SU-DHL-6 (cell line): ENCODE measurements at regions not wholly inside any gene's neighbourhood (a gene's known extent, or its start where the extent isn't known, plus 50 kb on each side); places are given as distances from the start of the nearest gene placed in this dataset.

Experiments used
- H2AFZ ChIP-seq: fragments of 200-600 bp; sonication (generic); 2 replicates; pipeline ENCODE4 v1.6.1; 2014; ENCODE audit warnings: low read depth, mild to moderate bottlenecking, moderate library complexity, mixed read lengths, antibody characterized with exemption, low read length; ENCODE audit not compliant: severe bottlenecking
- H3F3A ChIP-seq: fragments of 200-600 bp; shearing (Covaris generic); 2 replicates; pipeline ENCODE4 v1.6.0; 2016; ENCODE audit warnings: antibody characterized with exemption, mild to moderate bottlenecking; ENCODE audit not compliant: insufficient read depth
- H3K27ac ChIP-seq: fragments of 200-600 bp; sonication (generic); 2 replicates; pipeline ENCODE4 v1.5.1; 2016; ENCODE audit warnings: low read depth, mild to moderate bottlenecking, low read length, moderate library complexity, mixed read lengths
- H3K27me3 ChIP-seq: fragments of 200-600 bp; sonication (generic), shearing (Covaris generic); 2 replicates; pipeline ENCODE4 v1.6.0; 2014; ENCODE audit warnings: mild to moderate bottlenecking, low read length
- H3K36me3 ChIP-seq: fragments of 200-600 bp; sonication (generic); 2 replicates; pipeline ENCODE4 v1.6.1; 2014; ENCODE audit warnings: mild to moderate bottlenecking, low read length, mixed read lengths
- H3K4me2 ChIP-seq: fragments of 300-600, 200-600 bp; shearing (Covaris generic), sonication (generic); 2 replicates; pipeline ENCODE4 v1.6.0; 2014; ENCODE audit warnings: low read length, low read depth, mild to moderate bottlenecking; ENCODE audit not compliant: poor library complexity, severe bottlenecking
- H3K4me3 ChIP-seq: fragments of 200-600 bp; sonication (generic); 2 replicates; pipeline ENCODE4 v1.5.1; 2014; ENCODE audit warnings: antibody characterized with exemption, low read length, mild to moderate bottlenecking, mixed read lengths; ENCODE audit not compliant: insufficient read depth, poor library complexity, severe bottlenecking
- H3K79me2 ChIP-seq: fragments of 200-600 bp; sonication (generic); 2 replicates; pipeline ENCODE4 v1.6.1; 2014; ENCODE audit warnings: mild to moderate bottlenecking, low read length, moderate library complexity; ENCODE audit not compliant: insufficient read depth
- H3K9ac ChIP-seq: fragments of 200-600 bp; sonication (generic); 2 replicates; pipeline ENCODE4 v1.7.0; 2014; ENCODE audit warnings: mild to moderate bottlenecking, low read length
- H3K9me2 ChIP-seq: fragments of 200-600 bp; sonication (generic); replicated peaks from 2 replicates; pipeline ENCODE4 v1.6.1; 2014; ENCODE audit warnings: low read length; ENCODE audit not compliant: insufficient read depth
- H3K9me3 ChIP-seq: fragments of 200-600 bp; sonication (generic); 2 replicates; pipeline ENCODE4 v1.6.1; 2014; ENCODE audit warnings: low read length, mixed read lengths; ENCODE audit not compliant: insufficient read depth
- H4K20me1 ChIP-seq: fragments of 200-600 bp; sonication (generic); 2 replicates; pipeline ENCODE4 v1.6.1; 2014; ENCODE audit warnings: low read depth, mild to moderate bottlenecking, antibody characterized with exemption, low read length, moderate library complexity, mixed read lengths
- CTCF ChIP-seq: fragments of 200-600 bp; sonication (generic); IDR thresholded peaks from one replicate; pipeline ENCODE4 v1.5.1; 2017; ENCODE audit warnings: antibody characterized with exemption, mild to moderate bottlenecking, low read length, moderate library complexity; ENCODE audit not compliant: insufficient read depth, poor library complexity, severe bottlenecking
- EZH2phosphoT487 ChIP-seq: fragments of 200-600 bp; sonication (generic), shearing (Covaris generic); conservative IDR thresholded peaks from 2 replicates; pipeline ENCODE4 v1.6.1; 2018; ENCODE audit warnings: mild to moderate bottlenecking, antibody characterized with exemption, low read length, moderate library complexity, mixed read lengths

GRCh38 chr21:19350286-19350685, 946.7 kb upstream of the TMPRSS15 start:
- no peak overlapping the region for H3K4me2 ChIP-seq
- no peak overlapping the region for H3K9ac ChIP-seq
- no peaks in the 10 kb centered on the region for H3K27me3 ChIP-seq
- H3K9me2 ChIP-seq, result no peaks in the 10 kb centered on the region
- H3K36me3 ChIP-seq, result no peaks in the 10 kb centered on the region
- no peak overlapping the region for H2AFZ ChIP-seq
- H3K79me2 ChIP-seq, result no peaks in the 10 kb centered on the region
- H3F3A ChIP-seq, result no peaks in the 10 kb centered on the region
- H4K20me1 ChIP-seq, result no peaks in the 10 kb centered on the region
- no peaks in the 10 kb centered on the region for H3K9me3 ChIP-seq
- no peak overlapping the region for H3K27ac ChIP-seq
- TF ChIP-seq EZH2phosphoT487 (no peak), CTCF (no peak)
- H3K4me3 ChIP-seq, result no peak overlapping the region

DNA sequence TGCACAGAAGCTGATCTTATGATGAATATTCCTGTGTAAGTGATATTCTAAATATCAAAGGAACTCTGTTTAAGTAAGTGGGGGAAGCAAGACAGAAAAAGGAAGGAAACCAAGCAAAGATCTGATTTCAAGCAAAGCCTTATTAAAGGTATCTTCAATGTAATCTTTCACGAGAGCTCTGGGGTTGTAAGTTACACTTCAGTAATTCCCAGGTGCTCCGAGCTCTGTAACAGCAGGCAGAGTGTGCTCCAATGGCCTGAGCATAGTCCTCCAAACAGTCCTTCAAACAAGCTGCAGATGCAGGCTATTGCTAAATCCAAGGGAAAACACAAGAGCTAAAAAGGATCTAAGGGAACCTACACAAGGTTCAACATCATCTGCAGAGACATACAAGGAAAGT, 949.7 kb upstream of the TMPRSS15 start:
- peak overlapping the region; percentile 22 for H3K4me2 ChIP-seq
- H2AFZ ChIP-seq, result peak overlapping the region; percentile 80
- no peaks in the 10 kb centered on the region for H3F3A ChIP-seq
- no peaks in the 10 kb centered on the region for H3K27me3 ChIP-seq
- no peaks in the 10 kb centered on the region for H4K20me1 ChIP-seq
- H3K36me3 ChIP-seq, result no peaks in the 10 kb centered on the region
- no peak overlapping the region for H3K9ac ChIP-seq
- no peak overlapping the region for H3K27ac ChIP-seq
- no peak overlapping the region for H3K4me3 ChIP-seq
- H3K79me2 ChIP-seq, result no peaks in the 10 kb centered on the region
- H3K9me2 ChIP-seq, result no peaks in the 10 kb centered on the region
- TF ChIP-seq CTCF (no peak), EZH2phosphoT487 (no peak)
- no peaks in the 10 kb centered on the region for H3K9me3 ChIP-seq

DNA sequence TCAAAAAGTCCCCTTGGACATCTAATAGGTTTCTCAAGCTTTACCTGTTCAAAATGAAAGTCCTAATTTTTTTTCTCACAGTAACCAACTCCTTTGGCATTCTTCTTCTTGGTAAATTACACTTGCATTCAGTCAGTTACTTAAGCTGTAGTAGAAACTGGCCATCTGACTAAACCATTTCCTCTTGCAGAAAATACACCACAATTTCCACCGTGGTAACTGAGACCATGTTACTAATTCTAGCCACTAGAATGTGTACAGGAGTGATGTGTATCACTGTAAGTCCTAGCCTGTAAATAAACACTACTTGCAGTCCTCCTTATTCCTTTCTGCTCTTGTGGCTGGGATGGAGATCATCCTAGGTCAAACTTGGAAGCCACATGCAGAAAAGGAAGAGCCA, 965.4 kb upstream of the TMPRSS15 start:
- Histone ChIP-seq H3F3A (no peaks in the 10 kb centered on the region), H3K4me2 (no peak overlapping the region), H3K9me2 (no peaks in the 10 kb centered on the region), H4K20me1 (no peaks in the 10 kb centered on the region), H3K9ac (no peak overlapping the region), H3K27ac (no peak overlapping the region), H3K36me3 (no peaks in the 10 kb centered on the region; the same call in 1 of the 2 replicates), H3K4me3 (no peak overlapping the region), H3K27me3 (no peaks in the 10 kb centered on the region), H3K79me2 (no peaks in the 10 kb centered on the region), H3K9me3 (no peaks in the 10 kb centered on the region), H2AFZ (peak overlapping the region; percentile 10)
- TF ChIP-seq CTCF, result no peak
- no peak for TF ChIP-seq EZH2phosphoT487

DNA sequence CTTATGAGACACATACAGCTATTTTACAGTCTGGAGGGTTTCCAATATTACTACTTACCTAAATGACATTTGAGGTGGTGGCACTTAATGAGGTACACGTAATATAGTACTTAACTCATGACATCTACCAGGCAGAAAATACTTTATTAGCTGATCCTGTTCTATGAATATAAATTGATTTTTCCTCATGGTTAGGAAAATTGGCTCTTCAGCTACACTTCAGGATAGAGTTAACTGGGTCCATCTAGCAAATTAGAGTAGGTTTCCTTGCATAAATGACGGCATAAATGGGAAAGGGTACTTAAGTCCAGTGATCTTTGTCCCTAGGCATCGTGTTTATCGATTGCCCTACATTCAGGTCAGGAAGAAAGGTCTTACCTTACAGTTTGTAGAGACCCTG, 988.8 kb upstream of the TMPRSS15 start:
- TF ChIP-seq EZH2phosphoT487 (no peak), CTCF (no peak)
- Histone ChIP-seq H3K36me3 (no peaks in the 10 kb centered on the region), H3K4me2 (no peak overlapping the region), H4K20me1 (no peaks in the 10 kb centered on the region), H3F3A (no peaks in the 10 kb centered on the region), H3K9me2 (no peaks in the 10 kb centered on the region), H3K79me2 (no peaks in the 10 kb centered on the region), H3K27me3 (no peaks in the 10 kb centered on the region), H3K9me3 (no peaks in the 10 kb centered on the region), H2AFZ (peak overlapping the region; percentile 45), H3K9ac (no peak overlapping the region), H3K4me3 (no peak overlapping the region), H3K27ac (no peak overlapping the region)
